ENCODE measurements at regions not wholly inside any gene's neighbourhood (a gene's known extent, or its start where the extent isn't known, plus 50 kb on each side); places are given as distances from the start of the nearest gene placed in this dataset.

- TF ChIP-seq POLR2A (IDR thresholded peaks at IDR 0.05) (no peak), CTCF (IDR thresholded peaks at IDR 0.05) (no peak)
Measured at GRCh38 chr9:80114241-80114640, 542.5 kb downstream of the TLE4 start.

Data from adrenal gland (tissue), 5 donors.